NCI-H526 treated with DMSO at 0.1 percent for 48 hours (cell line): ENCODE measurements at regions not wholly inside any gene's neighbourhood (a gene's known extent, or its start where the extent isn't known, plus 50 kb on each side); places are given as distances from the start of the nearest gene placed in this dataset.
"Not testable (repeated sequence)": the region's sequence is repeated elsewhere in the genome, so short reads cannot be mapped to it uniquely, and the experiment has no call there.

Source experiments
- DNase-seq: peaks from one replicate; lab custom pipeline; 2025; lab: John Stamatoyannopoulos, UW

- DNase-seq = no peak
Measured at GRCh38 chr4:31649878-31650277, 929.7 kb downstream of the PCDH7 start.

- DNase-seq = no peak
Measured at GRCh38 chr4:31651541-31651940, 931.4 kb downstream of the PCDH7 start.

GRCh38 chr4:31655328-31655727 lies 935.2 kb downstream of the PCDH7 start:
- DNase-seq = no peak

DNA sequence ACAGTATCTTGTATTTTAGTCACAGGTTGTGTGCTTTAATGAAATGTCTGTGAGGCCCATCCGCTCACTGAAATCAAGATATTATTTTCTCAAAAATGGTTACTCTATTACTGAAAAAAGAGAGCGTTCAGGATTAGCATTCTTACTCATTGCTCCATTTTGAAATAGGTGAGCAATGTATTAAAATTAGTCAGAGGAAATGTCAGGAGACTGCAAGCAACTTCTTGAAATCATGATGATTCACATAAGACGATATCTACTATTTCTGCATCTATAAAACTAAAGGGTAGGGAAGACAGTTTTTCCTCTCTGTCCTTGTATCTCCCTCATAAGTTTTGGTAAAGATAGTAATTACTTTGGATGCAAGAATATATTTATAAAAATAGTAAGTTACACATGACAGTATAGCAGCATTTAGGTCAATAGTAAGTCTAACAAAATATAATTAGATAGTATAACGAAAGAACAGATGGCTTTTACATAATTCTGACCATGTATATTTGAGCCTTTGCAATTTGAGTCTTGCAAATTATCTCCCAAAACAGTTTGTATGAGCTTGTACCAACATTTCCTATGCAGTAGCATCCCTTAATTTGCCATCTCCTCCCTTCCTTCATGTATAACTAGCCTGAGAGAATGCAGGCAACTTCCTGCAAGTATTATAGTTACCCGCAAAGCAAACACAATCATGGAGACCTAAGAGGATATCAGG lies 937.8 kb downstream of the PCDH7 start:
- no peak for DNase-seq

DNA sequence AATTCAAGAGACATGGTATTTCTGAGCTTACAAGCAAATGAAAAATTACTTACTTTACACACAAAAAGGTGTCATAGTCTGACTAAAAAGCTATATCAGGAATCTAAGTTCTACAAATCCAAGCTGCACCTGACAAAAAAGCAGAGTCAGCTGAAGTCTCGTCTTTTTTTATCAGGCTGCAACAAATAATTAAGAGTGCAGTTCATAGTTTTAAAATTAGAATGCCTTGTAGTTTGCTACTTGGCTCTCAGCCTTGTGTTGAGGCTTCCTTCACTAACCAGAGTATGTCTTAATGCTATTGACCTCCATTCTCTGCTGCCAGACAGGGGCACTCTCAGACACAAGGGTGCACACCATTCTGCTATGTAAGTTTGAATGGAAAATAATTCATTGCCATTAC lies 940.7 kb downstream of the PCDH7 start:
- no peak for DNase-seq

DNA sequence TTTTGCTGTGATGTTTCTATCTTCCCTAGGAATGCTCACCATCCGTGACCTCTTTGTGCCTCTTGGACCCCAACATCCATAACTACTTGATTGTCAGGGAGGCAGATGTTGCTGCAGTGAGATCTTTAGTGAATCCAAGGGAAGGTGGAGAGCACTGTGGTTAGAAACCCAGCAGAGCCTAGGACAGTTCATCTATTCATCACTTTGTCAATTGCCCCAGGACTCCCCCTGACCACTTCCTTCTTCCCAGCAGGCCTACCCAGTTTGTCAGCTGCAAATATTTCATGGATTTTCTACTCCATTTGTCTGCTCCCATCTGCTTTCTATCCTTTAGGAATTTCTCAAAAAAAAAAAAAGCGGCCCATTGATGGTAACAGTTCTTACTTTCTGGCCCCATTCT lies 942.8 kb downstream of the PCDH7 start:
- no peak for DNase-seq

DNA sequence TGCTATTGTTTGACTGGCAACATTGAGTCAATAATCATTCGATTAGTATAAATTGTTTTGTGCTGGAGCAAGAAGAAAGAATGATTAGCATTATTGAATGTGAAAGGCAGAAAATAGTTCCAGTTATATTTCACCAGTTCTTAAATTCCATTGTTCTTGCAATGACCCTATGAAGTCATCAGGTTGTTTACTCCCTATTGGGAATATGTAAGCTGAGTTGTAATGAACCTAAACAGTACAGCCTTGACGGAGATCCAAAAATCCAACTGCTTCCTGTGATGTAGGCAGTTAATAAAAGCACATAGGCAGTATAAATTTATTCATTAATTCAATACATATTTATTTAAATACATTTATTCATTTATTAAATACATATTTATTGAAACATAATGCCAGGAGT lies 947.5 kb downstream of the PCDH7 start:
- DNase-seq = no peak

GRCh38 chr4:31674313-31674947 lies 954.3 kb downstream of the PCDH7 start:
- no peak for DNase-seq

DNA sequence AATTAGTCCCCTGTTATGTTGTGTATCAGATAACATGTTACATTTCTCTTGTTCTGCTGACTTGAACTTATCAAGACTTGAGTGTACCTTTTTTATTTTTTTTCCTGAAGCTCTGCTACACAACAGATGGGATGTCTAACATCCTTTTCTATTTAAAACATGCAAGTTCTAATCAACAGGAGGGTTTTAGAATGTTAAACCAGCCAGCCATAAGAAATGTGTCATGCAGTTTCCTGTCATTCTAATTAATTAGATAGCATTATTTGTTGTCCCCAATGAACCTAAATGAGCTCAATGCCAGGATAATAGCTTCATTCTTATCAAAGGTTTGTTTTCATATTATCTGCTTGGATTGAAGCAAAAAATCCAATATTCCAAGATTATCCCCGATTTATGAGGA lies 958.2 kb downstream of the PCDH7 start:
- DNase-seq = no peak

DNA sequence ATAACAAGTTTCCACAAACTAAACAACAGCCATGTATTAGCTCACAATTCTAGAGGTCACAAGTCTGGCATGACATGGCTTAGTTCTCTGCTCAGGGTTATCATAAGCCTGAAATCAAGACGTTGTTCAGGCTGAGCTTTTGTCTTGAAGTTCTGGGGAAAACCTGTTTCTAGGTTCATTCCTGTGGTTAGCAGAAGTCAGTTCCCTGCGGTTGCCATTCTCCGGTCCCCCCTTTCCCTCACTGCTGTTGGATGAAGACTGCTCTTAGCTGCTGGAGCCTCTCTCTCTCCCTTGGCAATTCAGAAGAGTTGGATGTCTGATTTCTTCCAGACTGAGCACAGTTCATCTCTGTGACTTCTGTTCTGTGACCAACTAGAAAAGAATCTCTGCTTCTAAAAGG lies 962.6 kb downstream of the PCDH7 start:
- no peak for DNase-seq

- no peak for DNase-seq
Measured at GRCh38 chr4:31687717-31688342, 967.7 kb downstream of the PCDH7 start.

DNA sequence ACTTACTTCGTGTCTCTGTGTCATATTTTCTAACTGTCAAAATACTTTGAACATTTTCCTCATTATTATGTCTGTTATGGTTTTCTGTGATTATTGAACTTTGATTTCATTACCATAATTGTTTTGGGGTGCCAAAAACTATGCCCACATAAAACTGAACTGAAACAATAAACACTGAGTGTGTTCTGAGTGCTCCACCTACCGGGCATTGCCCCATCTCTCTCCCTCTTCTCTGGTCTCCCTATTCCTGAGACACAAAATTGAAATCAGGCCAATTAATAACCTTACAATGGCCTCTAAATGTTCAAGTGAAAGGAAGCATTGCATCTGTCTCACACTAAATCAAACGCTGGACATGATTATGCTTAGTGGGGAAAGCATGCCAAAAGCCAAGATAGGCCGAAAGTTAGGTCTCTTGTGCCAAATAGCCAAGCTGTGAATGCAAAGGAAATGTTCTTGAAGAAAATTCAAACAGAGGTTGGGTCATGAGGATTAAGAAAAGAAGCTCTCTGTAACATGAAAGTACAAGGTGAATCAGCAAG lies 972.3 kb downstream of the PCDH7 start:
- DNase-seq = no peak

DNA sequence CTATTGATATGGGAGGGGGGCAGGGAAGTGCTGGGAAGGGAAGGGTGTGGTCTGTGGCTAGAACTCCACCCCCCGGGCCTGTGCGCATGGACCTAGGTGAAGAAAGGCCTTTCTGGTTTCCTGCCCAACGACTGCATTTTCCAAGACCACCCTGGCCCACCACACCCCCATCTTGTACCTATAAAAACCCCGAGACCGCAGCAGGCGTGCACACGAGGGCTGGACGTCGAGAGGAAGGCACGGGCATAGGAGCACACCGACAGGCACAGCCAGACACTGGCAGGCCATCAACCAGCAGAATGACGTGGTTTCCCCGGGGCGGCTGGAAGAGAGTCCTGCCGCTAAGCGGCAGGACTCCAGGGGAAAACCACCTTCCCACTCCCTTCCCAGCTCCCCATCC lies 981.1 kb downstream of the PCDH7 start:
- no peak for DNase-seq

GRCh38 chr4:31702326-31702725 lies 982.2 kb downstream of the PCDH7 start:
- DNase-seq = no peak

DNA sequence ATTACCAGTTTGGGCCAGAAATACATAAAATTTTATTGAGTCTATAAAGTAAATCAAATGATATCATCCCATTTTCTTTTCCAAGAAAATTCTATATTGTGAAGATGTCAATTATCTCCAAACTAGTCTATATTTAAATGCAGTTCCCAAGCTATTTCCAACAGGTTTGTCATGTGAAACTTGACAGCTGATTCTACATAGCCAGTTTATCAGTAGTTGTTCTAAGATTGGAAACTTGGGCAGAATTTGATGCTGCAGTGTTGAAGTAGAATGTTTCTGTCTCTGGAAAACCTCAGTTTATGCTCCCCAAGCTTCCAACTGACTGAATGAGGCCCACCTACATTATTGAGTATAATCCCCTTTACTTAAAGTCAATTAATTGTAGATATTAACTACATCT lies 994.1 kb downstream of the PCDH7 start:
- DNase-seq = no peak

- DNase-seq = no peak
Measured at GRCh38 chr4:31715302-31715701, 995.1 kb downstream of the PCDH7 start.

DNA sequence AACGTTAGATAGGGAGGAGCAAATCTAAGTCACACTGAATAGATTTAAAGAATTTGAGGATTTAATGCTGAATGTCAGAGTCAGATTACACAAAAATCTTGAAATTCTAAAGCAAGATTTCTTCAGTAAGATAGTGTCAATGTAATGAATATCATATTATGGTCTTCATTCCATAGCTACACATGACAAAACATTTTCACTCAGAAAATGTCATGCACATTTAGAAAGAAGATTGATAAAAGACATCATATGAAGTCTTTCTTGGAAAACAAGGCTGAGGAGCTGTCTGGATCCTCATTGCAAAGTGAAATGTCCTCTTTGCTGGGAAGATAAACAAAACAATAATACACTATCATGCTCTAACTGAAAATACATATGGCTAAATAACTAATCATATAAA lies 1006.9 kb downstream of the PCDH7 start:
- DNase-seq = no peak

GRCh38 chr4:31735004-31735403 lies 1014.8 kb downstream of the PCDH7 start:
- no peak for DNase-seq

GRCh38 chr4:31737419-31737818 lies 1017.2 kb downstream of the PCDH7 start:
- no peak for DNase-seq

DNA sequence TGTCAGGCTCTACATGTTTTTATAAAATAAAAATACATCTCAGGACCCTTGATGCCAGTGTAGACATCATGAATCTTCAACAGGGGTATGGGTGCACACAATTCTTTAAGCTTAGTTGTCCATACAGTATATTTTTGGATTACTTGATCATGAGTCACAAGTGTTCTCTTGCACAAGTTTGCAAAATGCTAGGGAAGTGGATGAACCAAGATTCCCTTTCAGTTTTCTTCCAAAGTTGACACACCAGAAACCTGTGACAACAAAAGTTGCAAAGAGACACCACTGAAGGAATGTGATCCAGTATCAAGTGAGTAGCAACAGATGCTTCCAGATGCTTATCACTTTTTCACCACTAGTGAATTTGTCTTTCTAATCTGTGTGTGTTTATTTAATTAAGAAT lies 1021.2 kb downstream of the PCDH7 start:
- DNase-seq = no peak

GRCh38 chr4:31748382-31748781 lies 1028.2 kb downstream of the PCDH7 start:
- no peak for DNase-seq

GRCh38 chr4:31750581-31750980 lies 1030.4 kb downstream of the PCDH7 start:
- not testable (repeated sequence) for DNase-seq

DNA sequence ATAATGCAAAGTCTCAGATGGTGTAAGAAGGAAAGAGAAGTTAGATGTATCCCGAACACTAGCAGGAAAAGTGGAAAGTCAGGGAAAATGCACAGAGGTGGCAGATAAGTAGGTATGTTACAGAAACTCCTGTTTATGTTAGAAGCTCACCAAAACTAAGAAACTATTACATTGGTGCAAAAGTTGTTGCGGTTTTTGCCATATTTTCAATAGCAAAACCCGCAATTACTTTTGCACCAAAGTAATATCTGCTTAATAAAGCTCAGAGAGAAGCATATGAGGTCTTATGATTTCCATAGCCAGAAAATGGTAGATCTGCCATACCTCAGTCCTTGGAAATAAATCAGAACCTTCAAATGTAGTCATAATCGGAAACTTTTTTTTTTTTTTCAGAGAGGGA lies 1035.6 kb downstream of the PCDH7 start:
- no peak for DNase-seq
